Mucosa of gallbladder (tissue), 1 donor: ENCODE measurements at regions not wholly inside any gene's neighbourhood (a gene's known extent, or its start where the extent isn't known, plus 50 kb on each side); places are given as distances from the start of the nearest gene placed in this dataset.

ENCODE experiments used
- DNase-seq: peaks from one replicate; pipeline ENCODE4 v3.0.0-alpha.2; 2020; ENCODE audit warnings: low spot score
- donor health status: DM: no; HTN: no; CAD: no.

DNA sequence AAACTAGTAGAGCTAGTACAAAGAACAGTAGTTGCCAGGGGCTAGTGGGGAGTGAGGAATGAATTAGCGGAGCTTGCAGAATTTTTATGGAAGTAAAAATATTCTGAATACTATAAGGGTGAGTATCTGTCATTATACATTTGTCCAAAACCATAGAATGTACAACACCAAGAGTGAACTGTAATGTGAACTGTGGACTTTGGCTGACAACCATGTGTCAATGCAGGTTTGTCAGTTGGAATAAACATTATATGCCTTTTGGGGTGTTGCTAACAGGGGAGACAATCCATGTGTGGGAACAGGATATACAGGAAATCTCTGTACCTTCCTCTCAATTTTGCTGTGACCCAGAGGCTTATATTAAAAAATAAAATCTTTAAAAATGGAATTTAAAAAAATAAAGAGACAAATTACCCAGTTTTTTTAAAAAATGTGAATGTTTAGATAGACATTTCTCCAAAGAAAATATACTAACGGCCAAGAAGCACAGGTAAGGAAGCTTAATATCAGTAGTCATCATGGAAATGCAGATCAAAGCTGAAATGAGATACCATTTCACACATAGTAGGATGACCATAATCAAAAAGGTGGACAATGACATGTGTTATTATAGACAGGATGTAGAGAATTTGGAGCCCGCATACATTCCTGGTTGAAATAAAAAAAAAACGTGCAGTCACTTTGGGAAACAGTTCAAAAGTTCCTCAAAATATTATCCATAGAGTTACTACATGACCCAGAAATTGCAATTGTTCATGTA is 899.8 kb downstream of the RAB28 start:
- DNase-seq = no peak

DNA sequence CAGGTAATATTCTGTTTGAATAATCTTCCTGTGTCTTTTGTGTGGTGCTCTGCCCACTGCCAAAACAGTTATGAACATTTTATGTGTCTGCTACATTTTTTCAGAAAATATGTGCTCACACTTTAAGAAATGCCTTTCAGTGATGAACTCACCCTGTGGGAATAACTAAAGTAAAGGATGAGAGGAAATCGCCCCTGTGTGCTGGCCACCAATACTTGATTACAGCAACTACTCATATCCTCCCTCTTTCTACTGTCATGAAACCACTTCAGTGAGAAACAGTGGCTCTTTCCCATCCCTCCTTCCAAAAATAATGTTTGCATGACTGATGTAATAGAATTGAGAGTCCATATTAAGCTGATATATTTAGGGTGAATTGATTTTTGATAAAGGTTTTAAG is 900.9 kb downstream of the RAB28 start:
- no peak for DNase-seq

DNA sequence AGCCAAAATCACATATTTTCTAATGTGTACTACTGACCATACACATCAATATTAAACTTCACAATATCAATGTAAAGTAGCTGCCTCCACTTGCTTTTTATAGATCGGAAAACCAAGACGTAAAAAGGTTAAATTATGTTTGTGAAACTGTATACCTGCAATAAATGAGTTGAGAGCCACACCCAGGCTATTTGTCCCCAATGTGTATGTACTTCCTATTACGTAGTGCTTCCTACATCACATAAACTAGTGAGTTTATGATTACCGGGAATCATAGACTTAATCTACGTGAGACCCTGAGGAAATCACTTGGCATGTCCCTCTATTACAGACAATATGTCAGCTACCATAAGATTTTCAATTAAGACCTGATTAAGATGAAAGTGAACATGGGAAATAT is 903.4 kb downstream of the RAB28 start:
- DNase-seq = no peak

DNA sequence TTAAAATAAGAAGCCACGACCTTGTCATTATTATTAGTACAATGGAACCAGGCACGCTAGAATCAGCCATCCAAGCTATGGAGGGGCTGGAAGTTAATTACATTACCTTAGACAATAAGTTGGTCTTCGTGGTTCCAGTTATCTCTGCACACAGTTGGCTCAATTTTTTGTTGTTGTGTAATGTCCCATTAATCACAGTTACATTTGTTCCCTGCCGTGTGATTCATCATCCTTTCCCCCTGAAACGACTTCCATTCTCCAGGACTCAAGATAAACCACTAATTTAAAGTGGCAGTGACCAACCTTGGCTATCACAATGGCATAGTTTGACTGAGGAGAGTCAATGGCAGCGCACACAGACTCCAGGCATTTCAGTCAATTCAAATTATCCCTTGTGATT is 905.0 kb downstream of the RAB28 start:
- DNase-seq = no peak

DNA sequence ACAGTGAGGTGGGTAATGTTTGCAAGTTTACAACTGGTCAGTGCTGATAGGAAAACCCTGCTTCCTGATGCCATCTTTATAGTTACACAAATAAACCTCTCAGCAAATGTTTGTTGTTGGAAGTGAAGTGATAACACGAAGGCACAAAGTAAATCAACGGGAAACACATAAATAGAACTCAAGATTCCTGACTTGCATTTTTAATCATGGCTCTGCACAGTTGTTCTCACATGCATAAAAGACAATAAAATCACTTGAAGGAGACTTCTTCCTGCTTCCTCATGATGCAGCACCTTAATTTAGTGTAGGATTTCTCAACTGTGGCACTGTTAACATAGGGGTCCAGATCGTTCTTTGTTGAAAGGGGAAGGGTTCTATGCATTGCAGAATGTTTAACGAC is 907.7 kb downstream of the RAB28 start:
- no peak for DNase-seq

DNA sequence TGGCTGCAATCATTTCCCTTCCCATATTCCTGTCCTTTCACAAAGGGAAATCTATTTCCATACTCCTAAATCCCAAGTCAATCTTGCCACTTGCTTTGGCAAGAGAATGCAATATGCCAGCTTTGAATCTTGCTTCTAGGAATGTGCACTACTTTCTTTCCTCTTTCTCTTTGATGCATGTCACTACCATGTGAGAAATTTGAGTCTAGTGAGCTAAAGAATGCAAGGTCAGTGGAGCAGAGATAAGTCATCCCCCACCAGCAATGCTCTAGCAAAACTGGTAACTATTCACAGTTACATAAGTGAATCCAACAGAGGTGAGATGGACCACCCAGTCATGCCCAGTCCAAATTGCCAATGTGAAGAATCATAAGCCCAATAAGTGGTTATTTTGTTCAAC is 910.4 kb downstream of the RAB28 start:
- DNase-seq = no peak

DNA sequence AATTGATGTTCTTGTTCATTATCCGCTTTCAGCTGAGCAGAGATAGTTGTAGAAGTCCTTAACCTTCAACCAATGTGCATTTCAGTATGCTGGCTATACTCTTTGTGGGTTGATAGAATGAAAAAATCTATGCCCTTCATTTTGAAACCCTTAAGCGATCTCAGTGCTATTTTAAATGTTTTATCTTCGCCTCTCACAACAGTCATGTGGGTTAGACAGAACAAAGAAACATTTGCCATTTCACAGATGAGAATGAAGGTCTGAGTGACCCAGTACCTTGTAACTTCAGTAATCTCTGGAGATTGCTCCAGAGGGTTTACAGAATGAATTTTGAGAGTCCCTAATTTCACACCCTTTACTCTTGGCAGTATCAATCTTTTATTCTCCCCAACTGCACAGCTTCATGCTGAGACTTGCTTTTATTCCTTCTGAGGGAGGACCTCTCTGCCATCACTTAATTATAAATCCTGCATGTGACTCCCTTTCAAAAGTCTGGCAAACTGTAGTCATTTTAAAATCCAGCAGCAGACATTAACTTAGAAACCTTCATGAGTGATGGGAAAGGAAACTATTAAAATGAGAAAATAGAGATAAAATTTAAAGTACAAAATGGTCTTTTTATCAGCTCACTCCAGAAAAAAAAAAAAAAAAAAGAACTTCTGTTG is 921.5 kb downstream of the RAB28 start:
- no peak for DNase-seq

DNA sequence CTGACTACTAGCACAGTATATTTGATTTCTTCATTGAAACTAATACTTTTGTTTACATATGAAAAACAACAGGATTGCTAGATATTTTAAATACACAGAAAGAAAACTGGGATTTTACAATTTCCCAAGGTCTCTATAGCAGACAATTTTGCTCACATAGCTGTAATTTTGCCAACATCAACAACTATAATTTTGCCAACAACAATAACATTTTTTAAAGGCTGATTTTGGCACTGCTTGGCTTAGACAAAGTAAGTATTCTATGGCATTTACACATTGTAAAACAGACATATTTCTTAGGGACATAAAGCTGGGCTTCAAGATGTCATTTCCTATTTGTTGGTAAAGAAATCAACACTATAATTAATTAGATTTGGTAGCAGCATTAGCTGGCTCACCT is 922.1 kb downstream of the RAB28 start:
- no peak for DNase-seq

DNA sequence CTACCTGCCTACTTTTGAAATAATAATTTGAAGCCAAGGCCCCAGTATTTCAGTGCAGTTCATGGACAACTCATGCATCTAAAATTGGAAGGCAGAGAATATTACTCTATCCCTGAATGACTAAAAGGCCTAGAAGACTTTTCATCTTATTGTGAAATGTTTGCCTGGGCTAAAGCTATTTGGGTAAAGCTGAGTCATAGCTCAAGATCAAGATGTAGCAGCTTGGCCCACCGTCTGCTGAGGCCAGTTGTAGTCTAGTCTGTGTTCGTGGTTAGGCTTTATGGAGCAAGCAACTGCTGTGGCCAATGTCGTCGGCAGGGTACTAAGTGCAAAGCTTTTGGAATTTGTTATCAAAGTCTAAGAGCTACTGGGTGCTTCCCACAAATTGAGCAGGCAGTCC is 929.1 kb downstream of the RAB28 start:
- DNase-seq = no peak

DNA sequence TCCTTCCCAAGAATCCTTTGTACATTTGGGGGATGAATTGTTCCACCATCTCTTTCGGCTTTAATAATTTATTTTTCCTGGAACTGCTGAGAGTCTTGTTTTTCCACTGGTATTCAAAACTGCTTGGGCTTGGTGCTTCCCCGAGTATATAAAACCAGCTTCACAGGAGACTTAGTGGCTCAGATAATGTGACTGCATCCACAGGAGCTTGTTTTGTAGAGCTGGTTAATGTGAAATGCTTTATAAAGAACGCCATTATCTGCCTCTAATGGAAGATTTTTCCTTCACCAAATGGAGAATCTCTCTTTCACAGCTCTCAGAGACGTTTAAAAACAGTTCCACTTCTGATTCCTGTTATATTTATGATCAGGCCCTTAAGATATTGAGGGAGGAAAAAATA is 935.5 kb downstream of the RAB28 start:
- no peak for DNase-seq

DNA sequence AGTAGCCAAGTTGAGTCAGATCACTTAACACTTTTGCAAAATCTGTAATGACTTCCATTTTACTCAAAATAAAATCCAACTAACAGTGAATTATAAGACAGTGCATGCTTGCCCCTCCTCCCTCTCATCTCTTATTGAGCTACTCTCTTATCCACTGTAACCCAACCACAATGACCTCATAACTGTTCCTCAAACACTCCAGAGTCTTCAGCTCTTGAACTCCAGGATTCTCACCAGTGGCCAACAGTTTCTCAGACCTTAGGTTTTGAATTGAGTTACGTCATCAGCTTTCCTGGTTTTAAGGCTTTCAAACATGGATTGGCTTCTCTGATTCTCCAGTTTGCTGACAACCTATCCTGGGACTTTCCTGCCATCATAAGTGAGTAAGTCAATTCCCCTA is 938.3 kb downstream of the RAB28 start:
- DNase-seq = no peak

DNA sequence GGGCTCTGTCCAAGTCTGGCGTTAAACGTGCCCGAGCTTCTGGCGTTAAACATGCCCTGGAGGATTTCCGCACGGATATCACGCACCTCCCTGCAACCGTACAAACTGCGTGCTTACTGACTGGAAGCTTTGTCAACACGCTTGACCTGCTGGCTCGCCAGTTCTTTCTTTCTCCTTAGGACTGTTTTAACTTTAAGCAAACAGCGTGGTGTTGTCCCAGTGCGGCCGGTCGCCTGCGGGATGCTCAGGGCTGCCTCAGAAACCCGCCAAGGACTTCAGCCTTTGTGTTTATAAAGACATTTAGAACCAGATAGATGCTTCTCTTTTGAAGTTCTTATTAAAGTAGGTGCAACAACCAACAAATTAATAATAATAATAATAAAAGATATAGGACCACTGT is 946.0 kb downstream of the RAB28 start:
- DNase-seq = no peak

DNA sequence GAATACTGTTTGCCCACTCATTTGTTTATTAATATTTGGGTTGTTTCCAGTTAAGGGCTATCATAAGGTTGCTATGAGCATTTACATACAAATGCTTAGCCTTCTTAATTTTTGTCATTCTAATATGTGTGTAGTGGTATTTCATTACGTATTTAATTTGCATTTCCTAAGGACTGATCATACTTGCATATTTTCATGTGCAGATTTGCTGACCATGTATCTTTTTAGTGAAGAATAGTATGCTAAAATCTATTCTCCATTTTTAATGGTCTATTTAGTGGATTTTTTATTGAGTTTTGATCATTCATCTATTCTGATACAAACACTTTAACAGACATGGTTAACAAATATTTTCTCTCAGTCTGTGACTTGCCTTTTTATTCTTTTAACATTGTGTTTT is 949.5 kb downstream of the RAB28 start:
- DNase-seq = no peak

DNA sequence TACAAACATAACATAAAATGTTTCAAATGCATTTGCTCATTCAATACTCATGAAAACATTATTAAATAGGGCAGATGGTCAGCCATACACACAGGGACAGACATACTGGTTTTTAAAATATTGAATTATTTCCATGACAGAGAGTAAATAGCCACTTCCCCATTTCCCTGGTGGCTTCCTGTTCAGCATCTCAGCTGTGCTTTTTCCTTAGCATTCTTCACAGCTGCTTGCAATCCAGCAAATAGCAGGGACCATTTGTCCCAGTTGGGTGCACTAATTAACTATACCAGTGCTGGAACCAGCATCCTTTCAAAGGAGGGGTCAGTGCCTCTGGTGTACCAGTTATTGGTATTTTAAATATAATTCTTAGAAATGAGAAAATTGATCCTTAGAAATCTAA is 964.7 kb downstream of the RAB28 start:
- no peak for DNase-seq

DNA sequence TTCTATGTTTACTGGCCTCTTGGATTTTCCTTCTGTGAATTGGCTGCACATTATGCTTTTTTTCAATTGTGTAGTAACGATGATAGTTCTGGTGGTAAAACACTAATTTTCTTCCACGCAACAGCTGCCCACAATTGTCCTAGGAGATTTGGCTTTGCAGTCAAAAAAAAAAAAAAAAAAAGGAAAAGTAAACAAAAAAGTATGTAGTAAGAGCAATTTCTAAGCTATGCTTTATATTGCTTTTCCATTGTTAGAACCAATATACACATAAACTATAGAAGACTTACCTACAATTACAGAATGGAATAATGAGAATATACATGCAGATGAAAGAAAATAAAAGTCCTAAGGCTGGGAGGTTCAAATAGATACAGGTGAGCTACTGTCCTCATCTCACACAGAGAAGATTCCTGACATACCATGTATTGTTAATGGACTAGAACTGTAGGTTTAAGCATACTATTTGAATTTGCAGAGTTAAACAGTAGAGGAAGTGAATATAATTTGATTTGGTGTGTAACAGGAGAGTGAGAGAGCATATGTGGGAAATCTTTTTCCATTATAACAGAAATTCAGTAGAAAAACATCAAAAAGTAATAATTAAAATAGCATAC is 976.2 kb downstream of the RAB28 start:
- DNase-seq = no peak

DNA sequence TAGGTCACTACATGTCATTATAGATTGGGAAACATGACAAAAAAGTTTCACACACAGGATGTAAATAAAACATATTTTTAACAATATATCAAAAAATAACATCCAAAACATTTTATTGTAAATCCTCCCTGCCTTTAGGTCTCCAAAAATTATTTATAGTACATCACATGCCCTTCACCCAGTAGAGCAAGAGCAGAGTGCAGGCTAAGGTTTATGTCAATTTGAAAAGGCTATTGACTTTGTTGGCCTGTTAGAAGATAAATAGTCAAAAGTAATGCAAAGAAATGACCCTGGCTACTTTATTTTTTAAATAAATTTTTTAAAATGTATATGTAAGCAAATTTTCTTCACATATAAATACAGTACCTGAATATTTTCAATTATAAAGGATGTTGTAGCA is 983.7 kb downstream of the RAB28 start:
- DNase-seq = no peak

DNA sequence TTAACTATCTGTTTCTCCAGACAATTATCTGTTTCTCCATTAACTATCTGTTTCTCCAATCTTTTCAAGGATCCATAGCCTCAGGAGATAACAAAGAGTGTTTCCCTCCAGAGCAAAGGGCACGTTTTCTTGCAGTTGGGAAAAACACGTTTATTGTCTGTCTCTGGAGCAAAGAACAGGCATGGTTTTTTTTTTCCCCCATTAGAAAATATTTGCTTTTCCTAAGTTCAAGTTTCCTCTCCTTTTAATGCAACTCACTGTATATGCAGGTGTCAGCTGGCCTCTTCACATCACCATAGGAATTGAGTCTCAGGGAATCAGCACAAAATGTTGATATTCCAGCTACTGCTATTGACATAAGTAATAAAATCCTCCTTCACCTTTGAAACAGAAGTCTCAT is 984.4 kb downstream of the RAB28 start:
- DNase-seq = no peak

DNA sequence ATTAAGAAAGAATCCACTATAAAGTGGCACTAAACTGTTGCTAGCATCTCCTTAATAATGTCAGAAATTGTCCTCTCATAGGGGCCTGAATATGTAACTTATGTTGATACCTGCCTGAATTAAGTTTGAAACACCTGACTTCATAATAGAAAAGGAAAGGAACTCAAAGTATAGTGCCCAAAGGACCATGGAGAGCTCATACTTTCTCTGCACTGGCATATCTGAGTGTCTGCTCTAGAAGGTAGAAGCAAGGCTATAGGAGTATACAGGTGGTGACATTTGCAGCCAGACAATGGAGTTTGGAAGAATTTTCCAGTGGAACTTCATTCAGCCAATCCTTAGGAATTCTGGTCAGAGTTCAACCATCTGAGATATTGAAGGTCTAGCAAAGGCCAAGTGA is 988.9 kb downstream of the RAB28 start:
- no peak for DNase-seq

DNA sequence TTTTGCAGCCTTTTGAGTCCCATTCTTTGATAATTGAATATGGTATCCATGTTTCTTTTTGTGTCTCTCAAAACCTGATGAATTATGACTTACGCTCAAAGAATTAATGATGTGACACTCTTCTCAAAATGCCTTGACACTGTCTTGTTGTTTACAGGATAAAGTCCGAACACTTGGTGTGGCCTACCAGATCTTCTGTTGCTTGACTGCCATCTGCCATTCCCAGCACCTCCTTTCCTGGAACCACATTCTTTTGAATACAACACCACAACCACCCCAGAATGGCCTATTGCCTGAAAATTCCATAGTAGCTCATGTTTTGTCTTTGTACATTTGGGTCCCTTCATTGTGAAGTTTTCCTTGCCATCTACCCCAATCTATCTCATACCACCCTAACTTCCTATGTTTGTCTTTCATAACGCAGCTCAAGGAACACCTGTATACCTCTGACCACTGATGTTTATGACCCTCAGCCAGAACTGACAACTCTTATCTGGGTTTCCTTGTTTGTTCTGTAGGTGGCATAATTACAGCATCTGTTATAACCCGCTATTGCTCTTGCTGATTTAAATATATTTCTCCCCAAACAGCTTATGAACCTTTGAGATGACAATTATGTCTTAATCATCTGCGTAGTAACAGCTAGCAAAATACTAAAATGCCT is 991.3 kb downstream of the RAB28 start:
- DNase-seq = no peak

DNA sequence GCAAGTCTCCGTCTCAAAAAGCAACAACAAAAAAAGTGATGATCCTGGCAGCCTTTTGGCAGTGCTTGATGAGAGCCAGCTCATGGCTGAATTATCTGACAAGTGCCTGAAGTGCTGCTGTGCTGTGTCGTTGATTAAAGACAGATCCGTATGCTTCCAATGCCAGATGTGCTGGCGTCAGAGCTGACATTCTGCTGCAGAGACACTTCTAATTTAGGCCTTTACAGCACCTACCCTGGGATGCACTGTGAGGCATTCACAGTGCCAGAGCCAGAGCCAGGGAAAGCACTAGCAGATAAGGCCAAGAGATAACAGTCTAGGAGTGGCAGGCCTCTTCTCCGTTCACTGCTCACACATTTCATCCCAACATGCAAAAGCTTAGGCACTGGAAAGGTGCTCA is 995.5 kb downstream of the RAB28 start:
- peak; percentile 15 for DNase-seq

DNA sequence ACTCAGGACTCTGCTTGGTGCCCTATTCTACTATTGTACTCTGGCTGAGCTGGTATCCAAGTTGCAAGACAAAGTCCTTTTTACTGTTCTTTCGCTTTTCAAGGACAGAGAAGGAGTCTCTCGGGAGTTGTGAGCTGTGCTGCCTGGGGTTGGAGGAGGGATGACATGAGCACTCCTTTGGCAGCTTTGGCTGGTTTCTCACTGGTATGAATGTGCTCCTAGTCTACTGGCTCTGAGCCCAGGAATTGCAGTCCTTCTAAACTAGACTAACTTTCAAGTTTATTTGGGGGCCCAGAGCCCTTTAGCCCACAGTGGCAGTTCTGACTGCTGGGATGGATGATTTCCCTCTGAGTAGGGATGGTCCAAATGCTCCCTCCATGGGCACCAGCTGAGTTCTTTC is 997.1 kb downstream of the RAB28 start:
- DNase-seq = no peak

DNA sequence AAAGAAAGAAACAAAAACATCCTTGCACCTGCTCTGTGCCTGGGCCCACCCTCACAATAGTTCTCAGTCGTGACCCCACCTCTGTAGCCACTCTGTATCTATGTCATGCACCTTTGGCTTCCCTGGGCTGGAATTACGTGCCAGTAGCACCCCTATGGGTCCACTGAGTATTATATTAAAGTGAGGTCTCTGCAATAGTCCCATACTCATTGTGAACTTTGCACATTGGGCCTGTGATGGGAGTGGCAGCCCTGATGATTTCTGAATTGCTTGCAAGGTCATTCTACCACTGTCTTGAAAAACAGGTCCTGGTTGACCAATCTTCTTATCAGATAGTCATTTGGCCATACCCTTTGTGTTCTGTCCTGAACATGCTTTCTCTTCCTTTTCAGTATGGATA is 1012.1 kb downstream of the RAB28 start:
- no peak for DNase-seq

DNA sequence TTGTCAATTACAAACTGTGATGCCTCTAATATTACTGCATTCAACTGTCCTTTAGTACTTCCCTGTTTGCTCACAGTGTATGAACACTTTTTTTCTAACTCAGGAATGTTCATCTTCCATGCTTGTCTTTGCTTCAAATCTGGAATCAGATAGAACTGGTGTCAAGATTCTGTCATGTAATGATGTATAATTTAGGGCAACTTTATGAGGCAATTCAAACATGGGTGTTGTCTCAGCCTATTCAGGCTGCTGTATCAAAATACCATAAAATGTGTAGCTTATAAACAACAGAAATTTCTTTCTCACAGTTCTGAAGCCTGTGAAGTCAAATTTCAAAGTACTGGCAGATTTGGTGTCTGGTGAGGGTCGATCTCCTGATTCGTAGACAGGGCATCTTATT is 1012.9 kb downstream of the RAB28 start:
- DNase-seq = no peak
